HG03442 (cell line): ENCODE measurements at regions not wholly inside any gene's neighbourhood (a gene's known extent, or its start where the extent isn't known, plus 50 kb on each side); places are given as distances from the start of the nearest gene placed in this dataset.

Experiments
- ATAC-seq: cut with Tn5 transposase; IDR thresholded peaks from one replicate; pipeline ENCODE4 v1.9.1; 2021; ENCODE audit warnings: mild to moderate bottlenecking, moderate library complexity; ENCODE audit not compliant: unreplicated experiment

GRCh38 chr12:41936333-41936732 is 208.3 kb downstream of the GXYLT1 start:
- ATAC-seq: no peak

- no peak for ATAC-seq
Observed at GRCh38 chr12:41935911-41936310, 208.8 kb downstream of the GXYLT1 start.

- no peak for ATAC-seq
Observed at GRCh38 chr12:41932470-41932991, 212.1 kb downstream of the GXYLT1 start.

- no peak for ATAC-seq
Observed at GRCh38 chr12:41930866-41931437, 213.7 kb downstream of the GXYLT1 start.

- no peak for ATAC-seq
Observed at GRCh38 chr12:41924111-41924510, 220.6 kb downstream of the GXYLT1 start.

- ATAC-seq: no peak
Observed at GRCh38 chr12:41923351-41923750, 221.3 kb downstream of the GXYLT1 start.

GRCh38 chr12:41920355-41920754 is 224.3 kb downstream of the GXYLT1 start:
- ATAC-seq: no peak

- no peak for ATAC-seq
Observed at GRCh38 chr12:41919526-41920261, 225.0 kb downstream of the GXYLT1 start.

- ATAC-seq: no peak
Observed at GRCh38 chr12:41919048-41919447, 225.6 kb downstream of the GXYLT1 start.

- no peak for ATAC-seq
Observed at GRCh38 chr12:41917938-41918341, 226.7 kb downstream of the GXYLT1 start.

- no peak for ATAC-seq
Observed at GRCh38 chr12:41917181-41917580, 227.5 kb downstream of the GXYLT1 start.

GRCh38 chr12:41910578-41911320 is 233.9 kb downstream of the GXYLT1 start:
- ATAC-seq: no peak

GRCh38 chr12:41908206-41908605 is 236.5 kb downstream of the GXYLT1 start:
- ATAC-seq: no peak

- ATAC-seq: no peak
Observed at GRCh38 chr12:41907550-41907949, 237.1 kb downstream of the GXYLT1 start.

- ATAC-seq: no peak
Observed at GRCh38 chr12:41907021-41907420, 237.7 kb downstream of the GXYLT1 start.

- ATAC-seq: no peak
Observed at GRCh38 chr12:41905759-41906297, 238.8 kb downstream of the GXYLT1 start.

GRCh38 chr12:41905073-41905758 is 239.5 kb downstream of the GXYLT1 start:
- no peak for ATAC-seq

- no peak for ATAC-seq
Observed at GRCh38 chr12:41904041-41904440, 240.6 kb downstream of the GXYLT1 start.

- no peak for ATAC-seq
Observed at GRCh38 chr12:41903014-41903708, 241.5 kb downstream of the GXYLT1 start.

- ATAC-seq: no peak
Observed at GRCh38 chr12:41899577-41899976, 245.1 kb downstream of the GXYLT1 start.
